GM18873 (cell line): ENCODE measurements at regions not wholly inside any gene's neighbourhood (a gene's known extent, or its start where the extent isn't known, plus 50 kb on each side); places are given as distances from the start of the nearest gene placed in this dataset.
"Not testable (repeated sequence)": the region's sequence is repeated elsewhere in the genome, so short reads cannot be mapped to it uniquely, and the experiment has no call there.

Experiments
- ATAC-seq: cut with Tn5 transposase; IDR thresholded peaks from one replicate; pipeline ENCODE4 v1.9.1; 2021; ENCODE audit warnings: mild to moderate bottlenecking, moderate library complexity, moderate number of reproducible peaks; ENCODE audit not compliant: unreplicated experiment, low FRiP score

- no peak for ATAC-seq
Measured at GRCh38 chr2:22134421-22134820, 1010.7 kb downstream of the TDRD15 start.

DNA sequence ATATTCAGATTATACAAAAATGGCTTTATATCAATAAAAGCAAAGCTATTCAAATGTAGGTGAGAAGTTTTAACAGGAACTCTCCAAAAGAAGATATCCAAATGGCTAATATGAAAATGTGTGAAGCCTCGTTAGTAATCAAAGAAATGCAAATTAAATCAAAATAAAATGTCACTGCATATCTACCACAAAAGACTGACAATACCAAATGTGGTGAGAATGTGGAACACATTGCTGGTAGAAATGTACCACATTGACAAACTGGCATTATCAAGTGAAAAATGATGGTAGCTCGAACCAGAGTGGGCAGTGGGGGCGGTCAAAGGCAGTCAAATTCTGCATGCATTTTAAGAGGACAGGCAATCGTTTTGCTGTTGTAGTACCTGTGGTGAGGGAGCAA is 1012.7 kb downstream of the TDRD15 start:
- no peak for ATAC-seq

GRCh38 chr2:22143840-22144239 is 1020.1 kb downstream of the TDRD15 start:
- no peak for ATAC-seq

DNA sequence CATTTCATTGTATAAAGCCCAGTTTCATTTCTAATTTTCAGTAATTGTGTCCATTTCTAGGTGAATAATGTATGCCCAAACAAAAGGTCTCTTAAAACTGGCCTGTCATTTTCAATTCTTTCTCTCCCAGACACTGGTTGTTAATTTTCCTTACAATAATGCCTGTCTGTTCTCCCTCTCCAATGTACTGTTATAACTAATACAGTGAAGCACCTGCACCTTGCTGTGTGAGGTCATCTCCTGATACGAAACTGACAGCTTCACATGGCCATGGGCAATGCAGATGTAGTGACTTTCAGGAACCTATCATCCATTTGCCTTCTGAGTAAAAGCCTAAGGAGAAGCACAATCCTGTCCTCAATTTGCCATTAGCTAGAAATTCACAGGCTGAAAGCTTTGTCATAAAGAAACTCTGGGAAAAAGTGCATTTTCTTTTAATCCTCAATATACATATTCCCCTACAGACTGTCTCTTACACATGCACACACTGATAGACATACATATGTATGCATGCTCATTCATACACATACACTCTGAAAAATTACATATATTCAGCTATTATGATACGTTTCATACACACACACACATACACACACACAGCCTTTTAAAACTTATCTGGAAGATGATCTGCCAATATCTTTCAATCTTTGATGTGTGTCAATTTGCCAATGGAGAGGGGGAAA is 1030.3 kb downstream of the TDRD15 start:
- no peak for ATAC-seq

DNA sequence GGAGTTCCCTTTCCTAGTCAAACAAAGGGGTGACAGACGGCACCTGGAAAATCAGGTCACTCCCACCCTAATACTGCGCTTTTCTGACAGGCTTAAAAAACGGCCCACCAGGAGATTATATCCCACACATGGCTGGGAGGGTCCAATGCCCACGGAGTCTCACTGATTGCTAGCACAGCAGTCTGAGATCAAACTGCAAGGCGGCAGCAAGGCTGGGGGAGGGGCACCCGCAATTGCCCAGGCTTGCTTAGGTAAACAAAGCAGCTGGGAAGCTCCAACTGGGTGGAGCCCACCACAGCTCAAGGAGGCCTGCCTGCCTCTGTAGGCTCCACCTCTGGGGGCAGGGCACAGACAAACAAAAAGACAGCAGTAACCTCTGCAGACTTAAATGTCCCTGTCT is 1032.9 kb downstream of the TDRD15 start:
- ATAC-seq = not testable (repeated sequence)

DNA sequence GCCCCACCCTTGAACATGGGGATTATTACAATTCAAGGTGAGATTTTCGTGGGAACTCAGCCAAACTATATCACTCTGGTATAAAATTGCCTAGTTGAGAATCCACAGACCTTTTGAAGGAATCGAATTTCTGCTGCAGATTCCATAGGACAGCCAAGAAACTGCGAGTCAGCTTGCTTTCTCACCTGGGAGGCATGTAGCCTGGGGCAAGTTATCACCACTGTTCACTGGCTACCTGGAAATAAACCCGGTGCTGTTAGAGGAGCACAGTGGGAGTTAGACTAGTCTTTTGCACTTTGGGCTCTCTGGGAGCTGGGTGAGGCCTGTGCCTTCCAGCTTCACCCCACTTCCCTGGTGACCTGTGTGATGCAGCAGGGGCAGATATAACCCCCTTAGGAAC is 1043.5 kb downstream of the TDRD15 start:
- ATAC-seq = no peak

DNA sequence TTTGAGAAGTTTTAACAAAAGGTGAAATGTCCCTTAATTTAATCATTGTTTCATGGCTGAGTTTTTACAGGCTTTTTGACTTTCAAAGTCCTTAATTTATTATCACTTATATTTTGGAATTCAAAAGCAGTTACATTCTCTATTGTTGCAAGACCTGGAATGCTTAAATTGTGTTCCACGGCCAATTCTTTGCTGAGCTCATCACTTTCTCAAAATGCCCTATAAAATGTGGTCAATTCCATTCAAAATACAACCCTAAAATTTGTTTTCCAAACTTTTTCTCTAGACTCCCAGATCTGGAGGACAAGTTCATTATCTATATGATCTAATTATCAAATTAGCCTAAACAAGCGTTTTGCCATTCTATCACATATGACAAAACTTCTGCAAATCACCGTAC is 1051.2 kb downstream of the TDRD15 start:
- no peak for ATAC-seq

- no peak for ATAC-seq
Measured at GRCh38 chr2:22185251-22185650, 1061.5 kb downstream of the TDRD15 start.

GRCh38 chr2:22186261-22186828 is 1062.6 kb downstream of the TDRD15 start:
- not testable (repeated sequence) for ATAC-seq

DNA sequence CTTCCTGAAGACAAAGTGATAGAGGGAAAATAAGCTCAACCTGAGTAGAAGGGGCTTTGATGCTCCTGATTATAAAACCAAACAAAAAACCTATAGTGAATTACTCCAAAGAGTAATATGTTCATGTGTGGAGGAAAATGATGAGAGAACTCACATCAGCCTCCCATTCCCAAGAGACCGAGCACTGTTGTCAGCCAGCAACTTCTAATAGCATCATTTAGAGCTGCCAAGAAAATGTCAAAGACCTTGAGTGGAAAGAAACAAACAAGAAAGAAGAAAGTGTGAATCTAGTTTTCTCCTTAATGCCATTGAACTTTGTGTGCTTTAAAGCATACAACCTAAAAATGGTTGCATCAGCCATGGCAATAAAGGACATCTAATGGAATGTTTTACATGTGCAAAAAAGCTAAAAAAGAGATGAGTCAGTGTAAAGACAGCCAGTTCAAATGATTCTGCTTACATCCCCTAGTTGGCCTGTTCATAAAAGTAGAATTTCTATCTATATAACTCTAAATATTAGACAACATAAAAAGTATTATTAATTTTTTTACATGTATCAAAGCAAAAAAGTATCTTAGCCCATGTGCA is 1066.2 kb downstream of the TDRD15 start:
- no peak for ATAC-seq

GRCh38 chr2:22194218-22194617 is 1070.5 kb downstream of the TDRD15 start:
- no peak for ATAC-seq

- no peak for ATAC-seq
Measured at GRCh38 chr2:22196806-22197205, 1073.0 kb downstream of the TDRD15 start.

DNA sequence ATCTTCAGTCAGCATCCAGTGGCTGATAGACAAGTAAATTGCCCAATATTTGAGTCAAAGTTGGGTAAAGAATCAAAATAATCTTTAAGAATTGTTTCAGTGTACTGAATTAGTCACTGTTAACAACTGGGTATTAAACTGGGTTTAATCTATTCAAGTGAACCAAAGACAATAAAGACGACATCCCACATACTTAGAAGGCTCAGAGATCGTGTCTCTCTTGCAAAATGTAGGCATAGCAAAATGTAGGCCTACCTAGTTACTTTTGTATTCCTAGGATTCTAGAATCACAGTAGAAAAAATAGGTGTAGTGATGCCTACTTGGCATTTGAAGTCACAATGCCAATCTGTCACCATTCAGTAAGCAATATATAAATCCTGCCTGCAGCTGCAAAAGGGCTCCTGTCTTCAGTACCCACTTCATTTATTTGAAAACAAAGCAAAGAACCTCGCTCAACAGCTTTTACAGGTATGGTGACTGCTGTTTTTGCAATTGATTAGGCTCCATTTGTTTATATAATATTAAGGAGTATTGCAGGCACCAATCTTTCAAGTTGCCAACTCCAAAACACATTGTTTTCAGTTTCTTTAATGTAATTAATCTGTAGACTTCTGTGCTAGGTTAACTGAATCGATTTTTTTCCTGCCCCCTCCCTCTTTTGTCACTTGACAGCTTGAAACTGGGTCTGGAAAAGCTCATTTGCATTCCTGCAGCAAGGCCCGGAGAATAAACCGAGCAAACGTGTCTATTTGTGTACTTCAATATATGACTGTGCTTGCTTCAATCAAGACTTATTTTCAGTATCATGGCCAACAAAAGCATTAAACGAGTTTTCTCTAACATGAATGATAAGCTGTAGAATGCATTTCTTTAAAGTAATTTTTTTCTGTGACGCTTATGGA is 1074.9 kb downstream of the TDRD15 start:
- no peak for ATAC-seq

DNA sequence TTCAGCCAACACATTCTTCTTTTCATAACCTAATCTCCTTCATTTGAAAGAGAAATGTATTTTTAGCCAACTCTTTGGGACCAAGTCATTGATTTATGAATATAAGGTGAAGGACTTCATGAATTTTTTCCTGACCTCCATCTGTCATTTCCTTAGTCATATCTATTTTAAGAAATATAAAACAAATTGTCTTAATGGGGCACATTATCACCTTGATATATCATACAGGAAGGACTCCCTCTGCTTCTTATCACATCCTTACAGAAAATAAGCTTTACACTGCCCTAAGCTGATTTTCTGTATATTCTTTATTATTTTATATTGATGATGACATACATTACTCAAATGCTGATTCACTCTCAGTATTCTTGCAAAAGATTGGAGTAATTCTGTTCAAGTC is 1076.2 kb downstream of the TDRD15 start:
- ATAC-seq = no peak

- no peak for ATAC-seq
Measured at GRCh38 chr2:22209545-22209944, 1085.8 kb downstream of the TDRD15 start.

- ATAC-seq = no peak
Measured at GRCh38 chr2:22213237-22213636, 1089.5 kb downstream of the TDRD15 start.

- no peak for ATAC-seq
Measured at GRCh38 chr2:22215517-22215916, 1091.7 kb downstream of the TDRD15 start.

DNA sequence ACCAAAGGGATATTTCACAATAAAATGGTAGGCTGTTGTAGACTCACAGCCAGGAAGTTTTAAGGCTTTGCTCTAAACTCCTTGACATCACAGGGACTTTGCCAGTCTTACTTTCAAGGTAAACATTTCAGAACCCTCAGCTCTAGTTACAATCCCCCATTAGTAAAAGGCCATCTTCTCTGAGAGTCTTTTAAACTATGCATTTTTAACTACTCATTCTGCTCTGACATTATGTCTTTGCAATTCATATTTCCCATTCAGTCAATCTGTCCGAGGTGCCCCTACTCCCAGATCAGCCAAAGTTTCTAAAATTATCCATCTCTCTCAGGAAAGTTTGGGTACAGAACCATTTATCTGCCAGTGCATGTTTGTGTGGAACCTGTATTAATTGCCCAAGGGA is 1094.1 kb downstream of the TDRD15 start:
- no peak for ATAC-seq

DNA sequence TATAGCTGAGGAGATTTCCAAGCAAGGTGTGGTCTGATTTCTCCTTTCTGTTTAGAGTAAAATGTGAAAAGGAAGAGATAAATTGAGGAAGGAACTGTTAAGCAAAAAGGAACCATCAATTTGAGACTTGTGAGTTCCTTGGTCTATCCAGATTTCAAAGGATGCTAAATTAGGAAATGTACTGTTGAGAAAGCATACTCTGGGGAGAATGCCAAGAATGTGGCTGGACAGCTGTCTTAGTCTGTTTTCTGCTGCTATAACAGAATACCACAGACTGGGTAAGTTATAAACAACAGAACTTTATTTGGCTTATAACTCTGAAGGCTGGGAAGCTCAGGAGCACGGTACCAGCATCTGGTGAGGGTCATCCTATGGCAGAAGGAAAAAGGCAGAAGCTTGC is 1097.2 kb downstream of the TDRD15 start:
- no peak for ATAC-seq

DNA sequence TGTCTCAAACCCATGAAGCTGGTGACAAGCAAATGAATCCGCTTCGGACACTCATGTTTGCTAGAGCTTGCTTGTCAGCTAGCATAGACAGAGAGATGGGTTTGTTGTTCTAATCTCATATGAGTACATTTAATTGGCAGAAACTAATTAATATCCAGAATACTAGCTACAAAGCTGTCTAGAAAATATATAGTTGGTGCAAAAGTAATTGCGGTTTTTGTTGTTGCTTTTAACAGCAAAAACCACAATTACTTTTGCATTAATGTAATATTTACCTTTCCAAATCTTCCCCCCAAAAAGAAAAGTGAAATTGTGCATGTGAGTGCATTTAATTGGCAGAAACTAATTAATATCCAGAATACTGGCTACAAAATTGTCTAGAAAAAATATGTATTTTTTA is 1115.2 kb downstream of the TDRD15 start:
- no peak for ATAC-seq

- no peak for ATAC-seq
Measured at GRCh38 chr2:22247466-22247865, 1123.7 kb downstream of the TDRD15 start.
